Mucosa of rectum (tissue), 2 donors: ENCODE measurements at regions not wholly inside any gene's neighbourhood (a gene's known extent, or its start where the extent isn't known, plus 50 kb on each side); places are given as distances from the start of the nearest gene placed in this dataset.

ENCODE experiments used
- H3K27ac ChIP-seq, 2 donors: one replicate each; pipeline ENCODE4 v1.7.0; 2013; ENCODE audit warnings: inconsistent platforms in 2 of 2, low read depth in 2 of 2, low read length in 2 of 2
- H3K27me3 ChIP-seq, 2 donors: one replicate each; pipeline ENCODE4 v1.7.0; 2013; ENCODE audit warnings: low read length in 2 of 2; ENCODE audit not compliant: control insufficient read depth in 2 of 2, insufficient read depth in 2 of 2
- H3K36me3 ChIP-seq, 2 donors: one replicate each; pipeline ENCODE4 v1.7.0; 2013; ENCODE audit warnings: low read length in 2 of 2; ENCODE audit not compliant: control insufficient read depth in 2 of 2, insufficient read depth in 2 of 2
- H3K4me1 ChIP-seq, 2 donors: one replicate each; pipeline ENCODE4 v1.7.0; 2013; ENCODE audit warnings: low read length in 2 of 2, mild to moderate bottlenecking in 1 of 2; ENCODE audit not compliant: control insufficient read depth in 2 of 2, insufficient read depth in 2 of 2
- H3K4me3 ChIP-seq, 2 donors: one replicate each; pipeline ENCODE4 v1.7.0; 2013; ENCODE audit warnings: low read length in 2 of 2
- H3K9ac ChIP-seq, 2 donors: one replicate each; pipeline ENCODE4 v1.7.0; 2013; ENCODE audit warnings: low read length in 2 of 2, low read depth in 1 of 2, mild to moderate bottlenecking in 1 of 2
- H3K9me3 ChIP-seq, 2 donors: one replicate each; pipeline ENCODE4 v1.7.0; 2013; ENCODE audit warnings: low read length in 2 of 2; ENCODE audit not compliant: control insufficient read depth in 2 of 2
- donor health status: healthy.
- donor health status: Normal muscosa, but diverticular disease.

DNA sequence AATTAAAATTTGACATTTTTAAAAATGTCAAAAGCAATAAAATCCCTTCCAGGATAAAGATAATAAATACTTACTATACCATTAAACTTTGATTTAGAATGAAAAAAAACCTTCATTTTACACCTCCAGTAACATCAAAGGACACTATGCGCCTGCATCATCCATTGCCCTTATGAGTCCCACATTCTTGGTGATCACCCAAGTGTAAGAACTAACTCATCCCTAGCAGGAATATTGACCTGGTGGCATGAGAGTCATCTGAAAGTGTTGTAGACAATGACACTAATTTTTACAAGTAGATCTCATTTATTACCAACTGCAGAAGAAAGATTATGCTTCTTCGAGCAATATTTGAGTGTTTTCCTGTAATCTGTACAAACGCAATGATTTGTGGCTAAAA, 1128.9 kb downstream of the EFNB2 start:
- Histone ChIP-seq H3K9me3 (no peaks in the 10 kb centered on the region), H3K4me1 (no peaks in the 10 kb centered on the region), H3K9ac (no peak overlapping the region), H3K27me3 (no peaks in the 10 kb centered on the region), H3K4me3 (no peak overlapping the region), H3K36me3 (no peaks in the 10 kb centered on the region), H3K27ac (no peak overlapping the region)

DNA sequence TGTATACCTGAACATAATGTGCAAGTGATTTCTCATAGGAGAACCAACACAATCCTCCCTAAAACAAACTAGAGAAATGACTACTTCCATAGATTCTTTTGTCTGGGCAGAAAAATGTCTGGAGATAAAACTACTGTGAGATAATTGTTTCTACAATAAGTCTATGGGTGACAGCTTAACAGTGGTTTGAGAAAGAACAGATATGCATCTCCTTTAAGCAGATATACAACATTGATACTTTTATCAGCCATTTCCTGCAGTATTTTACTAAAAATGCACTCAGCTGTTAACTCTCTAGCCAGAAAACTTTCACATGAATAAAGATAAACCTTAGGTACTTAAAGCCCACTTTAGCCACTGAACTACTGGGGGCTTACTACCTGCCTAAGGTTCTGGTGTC, 1132.4 kb downstream of the EFNB2 start:
- H3K4me1 ChIP-seq = no peaks in the 10 kb centered on the region
- H3K9ac ChIP-seq = no peak overlapping the region
- no peak overlapping the region for H3K27ac ChIP-seq
- H3K4me3 ChIP-seq = no peak overlapping the region
- H3K27me3 ChIP-seq = no peaks in the 10 kb centered on the region
- no peaks in the 10 kb centered on the region for H3K36me3 ChIP-seq
- H3K9me3 ChIP-seq = no peaks in the 10 kb centered on the region

DNA sequence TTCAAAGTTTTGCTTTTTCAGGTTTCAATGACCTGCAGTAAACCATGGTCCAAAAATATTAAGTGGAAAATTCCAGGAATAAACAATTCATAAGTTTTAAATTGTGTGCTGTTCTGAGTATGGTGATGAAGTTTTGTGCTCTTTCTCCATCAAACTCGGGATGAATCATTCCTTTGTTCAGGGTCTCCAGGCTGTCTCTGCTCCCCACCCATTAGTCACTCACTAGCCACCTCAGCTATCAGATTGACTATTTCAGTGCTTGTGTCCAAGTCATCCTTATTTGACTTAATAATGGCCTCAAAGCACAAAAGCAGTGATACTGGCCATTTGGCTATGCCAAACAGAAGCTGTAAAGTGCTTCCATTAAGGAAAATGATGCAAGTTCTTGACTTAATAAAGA, 1140.4 kb downstream of the EFNB2 start:
- Histone ChIP-seq H3K36me3 (no peaks in the 10 kb centered on the region), H3K9ac (no peak overlapping the region), H3K27ac (no peak overlapping the region), H3K27me3 (no peaks in the 10 kb centered on the region), H3K4me3 (no peak overlapping the region), H3K4me1 (no peaks in the 10 kb centered on the region), H3K9me3 (no peaks in the 10 kb centered on the region)

DNA sequence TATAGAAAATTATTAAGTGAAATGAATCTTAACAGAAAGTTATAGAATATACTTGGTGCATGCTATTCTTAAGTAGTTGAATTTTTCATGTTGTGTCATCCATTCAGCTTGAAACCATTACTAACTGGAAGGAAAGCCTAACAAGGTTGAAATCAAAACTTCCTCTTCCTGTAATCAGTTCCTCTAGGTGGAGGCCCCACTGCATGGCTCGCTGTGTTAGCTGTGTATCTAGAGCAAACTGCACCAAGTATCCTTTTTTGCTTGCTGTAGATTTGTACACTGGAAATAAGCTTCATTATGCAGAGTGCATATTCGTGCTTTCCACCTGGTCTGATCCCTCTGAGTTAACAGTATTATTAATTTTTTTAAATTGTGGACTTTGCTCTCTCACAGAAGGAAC, 1146.1 kb downstream of the EFNB2 start:
- H3K27me3 ChIP-seq = no peaks in the 10 kb centered on the region
- H3K4me1 ChIP-seq = no peaks in the 10 kb centered on the region
- H3K4me3 ChIP-seq = no peak overlapping the region
- H3K27ac ChIP-seq = no peak overlapping the region
- no peaks in the 10 kb centered on the region for H3K36me3 ChIP-seq
- H3K9ac ChIP-seq = no peak overlapping the region
- H3K9me3 ChIP-seq = no peaks in the 10 kb centered on the region

DNA sequence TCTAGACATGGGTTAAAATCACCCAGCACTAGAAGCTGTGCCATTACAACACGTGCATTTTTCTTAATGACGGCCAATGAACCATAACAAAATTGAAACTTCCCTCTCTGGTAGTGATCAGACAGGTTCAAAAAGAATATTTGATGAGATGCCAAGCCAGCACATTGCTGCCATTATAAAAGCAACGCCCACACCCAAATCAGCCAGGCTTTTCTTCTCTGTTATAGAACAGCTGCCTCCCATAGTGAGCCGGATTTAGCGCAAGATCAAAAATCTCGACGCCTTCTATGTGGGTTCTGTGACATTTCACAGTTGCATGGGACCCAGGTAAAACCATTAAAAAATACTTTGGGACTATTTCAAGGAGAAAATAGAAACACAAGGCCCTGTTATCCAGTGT, 1158.0 kb downstream of the EFNB2 start:
- Histone ChIP-seq H3K9ac (no peak overlapping the region), H3K4me1 (no peaks in the 10 kb centered on the region), H3K27ac (no peak overlapping the region), H3K36me3 (no peaks in the 10 kb centered on the region), H3K4me3 (no peak overlapping the region), H3K27me3 (no peaks in the 10 kb centered on the region), H3K9me3 (no peaks in the 10 kb centered on the region)

DNA sequence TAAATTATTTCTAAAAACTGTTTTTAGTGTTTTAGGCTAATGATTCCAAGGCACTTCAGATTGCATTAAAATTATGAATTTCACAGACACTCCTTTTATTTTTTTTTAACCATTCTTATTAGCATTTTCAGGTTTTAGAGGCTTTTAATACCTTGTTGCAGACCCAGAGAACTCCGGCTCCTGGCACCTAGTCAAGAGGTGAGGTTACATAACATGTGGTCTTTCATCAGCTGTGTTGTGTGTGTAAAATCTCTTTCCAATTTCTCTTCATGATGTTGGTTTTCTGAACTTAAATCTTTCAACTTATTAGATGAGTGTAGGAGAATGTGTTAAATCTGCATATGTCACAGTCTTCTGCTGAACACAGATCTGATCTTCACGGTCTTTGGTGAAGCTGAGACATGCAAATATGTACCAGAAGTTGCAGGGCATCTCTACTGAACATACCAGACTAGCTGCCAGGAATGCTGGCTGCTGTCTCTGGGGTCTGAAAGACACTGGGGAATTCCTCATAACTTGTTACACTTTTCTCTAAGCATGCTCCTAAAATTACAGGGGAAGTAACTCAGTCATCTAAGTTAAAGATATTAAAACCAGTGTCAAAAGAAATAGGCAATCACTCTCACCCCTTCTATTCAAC, 1165.3 kb downstream of the EFNB2 start:
- Histone ChIP-seq H3K27me3 (no peaks in the 10 kb centered on the region), H3K36me3 (no peaks in the 10 kb centered on the region), H3K4me1 (no peaks in the 10 kb centered on the region), H3K9ac (no peak overlapping the region), H3K27ac (no peak overlapping the region), H3K4me3 (no peak overlapping the region), H3K9me3 (no peaks in the 10 kb centered on the region)

DNA sequence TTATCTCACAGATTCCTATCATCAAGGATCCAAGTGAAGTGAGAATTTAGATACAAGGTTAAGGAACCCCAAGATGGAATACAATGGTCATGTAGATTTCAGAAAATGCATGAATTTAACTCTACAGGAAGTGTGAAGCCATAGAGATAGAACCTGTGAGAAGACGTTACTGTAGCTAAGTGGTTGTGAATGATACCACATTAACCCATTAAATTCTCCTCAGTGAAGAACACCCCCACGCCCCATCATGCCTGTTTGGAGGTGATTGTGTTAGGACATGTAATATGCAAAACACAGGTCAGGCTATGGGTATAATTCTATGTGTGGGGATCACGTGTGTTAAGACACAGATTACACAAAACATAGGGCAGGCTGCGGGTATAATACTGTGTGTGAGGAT, 1166.7 kb downstream of the EFNB2 start:
- no peaks in the 10 kb centered on the region for H3K27me3 ChIP-seq
- no peaks in the 10 kb centered on the region for H3K9me3 ChIP-seq
- H3K4me3 ChIP-seq = no peak overlapping the region
- no peak overlapping the region for H3K9ac ChIP-seq
- H3K4me1 ChIP-seq = no peaks in the 10 kb centered on the region
- H3K36me3 ChIP-seq = no peaks in the 10 kb centered on the region
- no peak overlapping the region for H3K27ac ChIP-seq

DNA sequence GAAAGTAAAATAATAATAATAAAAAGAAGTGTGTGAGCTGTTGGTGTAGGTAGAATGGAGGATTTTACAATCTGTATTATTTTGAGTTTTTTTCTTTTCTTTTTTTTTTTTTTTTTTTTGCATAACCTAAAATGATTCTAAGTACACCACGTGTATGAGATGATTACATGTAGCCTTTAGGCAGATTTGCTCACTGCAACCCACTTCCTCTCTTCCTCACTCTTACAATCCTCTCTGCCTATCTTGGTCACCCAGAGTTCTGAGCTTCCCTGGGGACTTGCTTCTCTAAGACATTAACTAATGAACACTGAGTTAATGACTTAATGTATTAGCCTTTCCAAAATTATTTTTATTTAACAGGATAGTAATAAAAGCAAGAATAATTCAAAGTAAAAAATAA, 1169.6 kb downstream of the EFNB2 start:
- Histone ChIP-seq H3K27ac (no peak overlapping the region), H3K27me3 (no peaks in the 10 kb centered on the region), H3K9ac (no peak overlapping the region), H3K4me1 (no peaks in the 10 kb centered on the region), H3K9me3 (no peaks in the 10 kb centered on the region), H3K4me3 (no peak overlapping the region), H3K36me3 (no peaks in the 10 kb centered on the region)

DNA sequence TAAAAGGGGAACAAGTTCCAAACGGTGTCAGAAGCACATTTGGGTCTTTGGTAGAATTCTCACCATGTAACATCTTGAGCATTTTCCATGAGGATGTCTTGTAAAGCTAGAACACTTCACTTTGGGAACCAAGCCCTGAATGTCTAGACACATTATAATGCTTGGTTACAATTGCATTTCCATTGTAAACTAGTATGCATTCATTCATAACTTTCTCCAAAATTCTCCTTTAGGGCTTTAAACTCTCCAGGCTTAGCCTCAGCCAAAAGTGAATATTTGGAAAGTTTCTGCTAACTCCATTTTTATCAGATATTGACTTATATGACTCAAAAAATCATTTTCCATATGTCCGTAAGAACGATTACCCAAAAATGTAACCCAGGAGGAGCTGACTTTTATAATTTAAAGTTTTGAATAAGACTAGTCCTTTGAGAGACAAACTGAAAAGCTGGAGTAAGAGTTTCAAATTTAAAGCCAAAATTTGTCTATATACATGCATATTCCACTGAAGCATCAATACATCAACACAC, 1170.4 kb downstream of the EFNB2 start:
- no peak overlapping the region for H3K4me3 ChIP-seq
- H3K27me3 ChIP-seq = no peaks in the 10 kb centered on the region
- H3K9me3 ChIP-seq = no peaks in the 10 kb centered on the region
- no peaks in the 10 kb centered on the region for H3K4me1 ChIP-seq
- no peak overlapping the region for H3K9ac ChIP-seq
- no peak overlapping the region for H3K27ac ChIP-seq
- no peaks in the 10 kb centered on the region for H3K36me3 ChIP-seq

DNA sequence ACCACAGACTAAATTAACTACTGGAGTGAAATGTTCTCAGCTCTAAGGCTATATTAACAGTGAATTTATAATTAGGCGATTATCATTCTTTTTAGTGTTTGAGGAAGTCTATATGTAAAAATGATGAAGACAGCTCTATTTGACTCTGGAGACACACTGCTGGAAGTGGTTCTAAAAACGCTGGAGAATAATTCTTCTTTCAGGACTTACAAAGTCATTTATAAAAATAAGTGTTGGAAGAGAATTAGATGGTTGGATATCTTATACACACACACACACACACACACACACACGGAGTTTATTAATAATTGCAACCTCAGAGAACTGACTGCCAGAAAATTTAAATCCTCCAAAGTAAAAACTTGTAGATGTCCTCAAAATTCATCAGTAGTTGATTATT, 1171.3 kb downstream of the EFNB2 start:
- H3K36me3 ChIP-seq = no peaks in the 10 kb centered on the region
- no peak overlapping the region for H3K4me3 ChIP-seq
- no peak overlapping the region for H3K27ac ChIP-seq
- no peaks in the 10 kb centered on the region for H3K9me3 ChIP-seq
- H3K27me3 ChIP-seq = no peaks in the 10 kb centered on the region
- no peaks in the 10 kb centered on the region for H3K4me1 ChIP-seq
- H3K9ac ChIP-seq = no peak overlapping the region
